Liver (tissue), 8 donors: ENCODE measurements at regions not wholly inside any gene's neighbourhood (a gene's known extent, or its start where the extent isn't known, plus 50 kb on each side); places are given as distances from the start of the nearest gene placed in this dataset.

Experiments
- DNase-seq: peaks from one replicate; pipeline ENCODE4 v3.0.0-alpha.2; 2017; ENCODE audit warnings: low spot score
- H3K27ac ChIP-seq, 2 donors: one replicate each; pipeline ENCODE4 v1.7.0; 2013; ENCODE audit warnings: inconsistent platforms in 2 of 2, low read length in 2 of 2, control low read depth in 1 of 2, low read depth in 1 of 2, mild to moderate bottlenecking in 1 of 2
- H3K27me3 ChIP-seq, 4 donors: one replicate each; pipeline versions ENCODE4 v1.6.1 to v1.7.0; 2013; ENCODE audit warnings: low read length in 3 of 4, inconsistent platforms in 1 of 4, mild to moderate bottlenecking in 1 of 4, moderate library complexity in 1 of 4; ENCODE audit not compliant: control insufficient read depth in 4 of 4, insufficient read depth in 4 of 4
- H3K36me3 ChIP-seq, 4 donors: one replicate each; pipeline versions ENCODE4 v1.6.1 to v1.7.0; 2013; ENCODE audit warnings: low read length in 3 of 4, mild to moderate bottlenecking in 3 of 4, low read depth in 1 of 4, moderate library complexity in 1 of 4; ENCODE audit not compliant: control insufficient read depth in 4 of 4, insufficient read depth in 3 of 4
- H3K4me1 ChIP-seq, 4 donors: one replicate each; pipeline versions ENCODE4 v1.6.1 to v1.7.0; 2013; ENCODE audit warnings: low read length in 3 of 4, mild to moderate bottlenecking in 3 of 4, moderate library complexity in 1 of 4; ENCODE audit not compliant: control insufficient read depth in 4 of 4, insufficient read depth in 4 of 4
- H3K4me3 ChIP-seq, 3 donors: one replicate each; pipeline versions ENCODE4 v1.6.1 to v1.7.0; 2013; ENCODE audit warnings: low read length in 3 of 3, control low read depth in 1 of 3, low read depth in 1 of 3, mild to moderate bottlenecking in 1 of 3
- H3K9ac ChIP-seq, 2 donors: one replicate each; pipeline ENCODE4 v1.7.0; 2013; ENCODE audit warnings: low read length in 2 of 2, mild to moderate bottlenecking in 2 of 2, moderate library complexity in 2 of 2, control low read depth in 1 of 2, low read depth in 1 of 2
- H3K9me3 ChIP-seq, 4 donors: one replicate each; pipeline versions ENCODE4 v1.6.1 to v1.7.0; 2013; ENCODE audit warnings: low read length in 3 of 4; ENCODE audit not compliant: control insufficient read depth in 4 of 4
- EGR1 ChIP-seq, 2 donors: IDR thresholded peaks; 2 replicates each; pipeline ENCODE4 v1.6.1; 2016 to 2018; ENCODE audit warnings: antibody characterized with exemption in 2 of 2, low read depth in 2 of 2
- FOXA1 ChIP-seq: IDR thresholded peaks from 2 replicates; pipeline ENCODE4 v1.6.1; 2016; ENCODE audit warnings: antibody characterized with exemption
- FOXA2 ChIP-seq: IDR thresholded peaks from 2 replicates; pipeline ENCODE4 v1.6.1; 2016; ENCODE audit warnings: antibody characterized with exemption
- GABPA ChIP-seq, 2 donors: IDR thresholded peaks in 1 of 2; conservative IDR thresholded peaks in 1 of 2; 2 replicates each; pipeline ENCODE4 v1.6.1; 2016; ENCODE audit warnings: antibody characterized with exemption in 2 of 2, mild to moderate bottlenecking in 1 of 2, moderate library complexity in 1 of 2
- HNF4A ChIP-seq, 2 donors: conservative IDR thresholded peaks; 2 replicates each; pipeline ENCODE4 v1.6.1; 2016; ENCODE audit warnings: antibody characterized with exemption in 2 of 2, mild to moderate bottlenecking in 2 of 2
- HNF4G ChIP-seq: IDR thresholded peaks from 2 replicates; pipeline ENCODE4 v1.6.1; 2016; ENCODE audit warnings: antibody characterized with exemption
- JUND ChIP-seq, 2 donors: IDR thresholded peaks; 2 replicates each; pipeline ENCODE4 v1.6.1; 2016; ENCODE audit warnings: antibody characterized with exemption in 2 of 2
- NR2F2 ChIP-seq: IDR thresholded peaks from 2 replicates; pipeline ENCODE4 v1.6.1; 2016; ENCODE audit warnings: antibody characterized with exemption
- RAD21 ChIP-seq, 2 donors: IDR thresholded peaks; 2 replicates each; pipeline ENCODE4 v1.6.1; 2016; ENCODE audit warnings: antibody characterized with exemption in 2 of 2, mild to moderate bottlenecking in 2 of 2
- RXRA ChIP-seq, 2 donors: IDR thresholded peaks; 2 replicates each; pipeline ENCODE4 v1.6.1; 2017 to 2018; ENCODE audit warnings: antibody characterized with exemption in 2 of 2, mild to moderate bottlenecking in 1 of 2
- SP1 ChIP-seq: IDR thresholded peaks from 2 replicates; pipeline ENCODE4 v1.6.1; 2018; ENCODE audit warnings: antibody characterized with exemption, mild to moderate bottlenecking
- TAF1 ChIP-seq: conservative IDR thresholded peaks from 2 replicates; pipeline ENCODE4 v1.6.1; 2016; ENCODE audit warnings: antibody characterized with exemption, mild to moderate bottlenecking
- YY1 ChIP-seq: IDR thresholded peaks from 2 replicates; pipeline ENCODE4 v1.6.1; 2016; ENCODE audit warnings: antibody characterized with exemption, mild to moderate bottlenecking
- WGBS: extraction: QIAGEN DNeasy Blood & Tissue Kit; methylation state at CpG from one replicate; pipeline ENCODE4 v1.1.7; 2013; 5-methylcytosine and 5-hydroxymethylcytosine counted together
- TF ChIP-seq, protein P1 (sequence below): IDR thresholded peaks from 2 replicates; pipeline ENCODE4 v1.6.1; 2016; ENCODE audit warnings: antibody characterized with exemption
- TF ChIP-seq, protein P2 (sequence below): fragments of 150-350 bp; IDR thresholded peaks from 2 replicates; pipeline ENCODE4 v1.5.1; 2017; ENCODE audit warnings: improper control_type of control experiment, low read depth, low read length; ENCODE audit not compliant: missing input control
- TF ChIP-seq, protein P3 (sequence below): IDR thresholded peaks from 2 replicates; pipeline ENCODE4 v1.6.1; 2016; ENCODE audit warnings: antibody characterized with exemption
- TF ChIP-seq, protein P4 (sequence below): IDR thresholded peaks from 2 replicates; pipeline ENCODE4 v1.6.1; 2016; ENCODE audit warnings: antibody characterized with exemption
- TF ChIP-seq, protein P5 (sequence below): IDR thresholded peaks from 2 replicates; pipeline ENCODE4 v1.6.1; 2016; ENCODE audit warnings: antibody characterized with exemption, mild to moderate bottlenecking
- donor health status: healthy.
- donor health status: healthy.
- donor health status: healthy.
- donor health status: healthy.
- donor health status: healthy.

DNA sequence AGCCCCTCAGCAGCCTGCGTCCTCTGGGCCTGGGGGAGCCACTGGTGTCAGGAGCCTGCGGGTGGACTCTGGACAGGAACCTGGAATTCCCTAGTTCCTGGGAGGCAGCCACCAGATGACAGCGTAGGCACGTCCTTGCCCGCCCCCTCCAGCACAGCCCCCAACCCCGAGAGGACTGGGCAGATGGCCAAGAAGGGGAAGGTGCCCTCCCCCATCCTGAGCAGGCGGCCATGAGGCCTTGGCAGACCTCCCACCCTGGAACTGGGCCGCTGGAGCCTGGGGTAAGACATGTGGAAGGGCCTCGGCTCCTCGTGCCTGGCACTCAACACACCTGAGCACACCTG is 60.4 kb upstream of the FBRSL1 start:
- no peak for DNase-seq
- TF ChIP-seq RXRA (IDR thresholded peaks at IDR 0.05) (no peak), RAD21 (IDR thresholded peaks at IDR 0.05) (peak in 1 of 2 donors; percentile 73), TAF1 (no peak), HNF4A (conservative IDR thresholded peaks at IDR 0.05) (peak in 1 of 2 donors; percentile 29)
- TF ChIP-seq, protein P1, sequence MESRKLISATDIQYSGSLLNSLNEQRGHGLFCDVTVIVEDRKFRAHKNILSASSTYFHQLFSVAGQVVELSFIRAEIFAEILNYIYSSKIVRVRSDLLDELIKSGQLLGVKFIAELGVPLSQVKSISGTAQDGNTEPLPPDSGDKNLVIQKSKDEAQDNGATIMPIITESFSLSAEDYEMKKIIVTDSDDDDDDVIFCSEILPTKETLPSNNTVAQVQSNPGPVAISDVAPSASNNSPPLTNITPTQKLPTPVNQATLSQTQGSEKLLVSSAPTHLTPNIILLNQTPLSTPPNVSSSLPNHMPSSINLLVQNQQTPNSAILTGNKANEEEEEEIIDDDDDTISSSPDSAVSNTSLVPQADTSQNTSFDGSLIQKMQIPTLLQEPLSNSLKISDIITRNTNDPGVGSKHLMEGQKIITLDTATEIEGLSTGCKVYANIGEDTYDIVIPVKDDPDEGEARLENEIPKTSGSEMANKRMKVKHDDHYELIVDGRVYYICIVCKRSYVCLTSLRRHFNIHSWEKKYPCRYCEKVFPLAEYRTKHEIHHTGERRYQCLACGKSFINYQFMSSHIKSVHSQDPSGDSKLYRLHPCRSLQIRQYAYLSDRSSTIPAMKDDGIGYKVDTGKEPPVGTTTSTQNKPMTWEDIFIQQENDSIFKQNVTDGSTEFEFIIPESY, result no peak
- H3K4me3 ChIP-seq, result no peak overlapping the region
- H3K27me3 ChIP-seq, result peaks cover 0 to 2% (median 0%) of the 10 kb centered on the region in 4 donors
- 20% methylated on average over 10 of the region's 10 CpGs for whole genome bisulfite sequencing
- H3K9me3 ChIP-seq, result no peaks in the 10 kb centered on the region
- no peaks in the 10 kb centered on the region for H3K36me3 ChIP-seq
- peaks cover 3 to 19% (median 10%) of the 10 kb centered on the region in 4 donors for H3K4me1 ChIP-seq
- H3K27ac ChIP-seq, result no peak overlapping the region
- no peak overlapping the region for H3K9ac ChIP-seq

DNA sequence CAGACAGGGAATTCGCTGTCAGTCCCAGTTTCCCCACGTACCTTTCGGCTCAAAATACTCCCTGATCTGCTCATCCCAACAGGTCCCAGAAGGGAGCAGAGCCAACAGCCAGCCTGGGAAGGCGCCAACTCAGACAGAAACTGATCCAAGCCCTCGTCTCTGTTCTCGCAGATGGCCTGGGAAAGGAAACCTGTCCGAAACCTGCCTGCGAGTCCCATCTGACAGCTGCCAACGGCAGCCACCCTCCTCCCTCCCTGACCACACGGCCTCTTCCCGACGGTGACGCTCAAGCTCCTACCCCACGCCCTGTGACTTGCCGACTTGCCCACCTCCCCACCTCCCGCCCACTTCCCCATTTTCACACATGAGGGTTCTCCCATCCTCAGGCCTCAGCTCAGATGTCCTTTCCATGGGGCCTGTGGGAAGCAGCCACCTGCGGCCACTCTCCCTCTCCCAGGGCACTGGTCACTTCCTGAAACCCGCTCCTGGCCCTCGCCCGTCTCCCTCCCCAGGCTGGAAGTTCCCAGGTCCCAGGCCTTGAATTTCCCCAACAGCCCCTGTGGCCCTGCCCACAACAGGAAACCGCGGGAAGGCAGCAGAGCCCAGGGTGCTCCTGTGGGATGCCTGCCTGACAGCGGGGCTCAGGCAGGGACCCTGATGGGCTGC is 60.9 kb upstream of the FBRSL1 start:
- no peak for TF ChIP-seq FOXA2
- TF ChIP-seq, protein P2, sequence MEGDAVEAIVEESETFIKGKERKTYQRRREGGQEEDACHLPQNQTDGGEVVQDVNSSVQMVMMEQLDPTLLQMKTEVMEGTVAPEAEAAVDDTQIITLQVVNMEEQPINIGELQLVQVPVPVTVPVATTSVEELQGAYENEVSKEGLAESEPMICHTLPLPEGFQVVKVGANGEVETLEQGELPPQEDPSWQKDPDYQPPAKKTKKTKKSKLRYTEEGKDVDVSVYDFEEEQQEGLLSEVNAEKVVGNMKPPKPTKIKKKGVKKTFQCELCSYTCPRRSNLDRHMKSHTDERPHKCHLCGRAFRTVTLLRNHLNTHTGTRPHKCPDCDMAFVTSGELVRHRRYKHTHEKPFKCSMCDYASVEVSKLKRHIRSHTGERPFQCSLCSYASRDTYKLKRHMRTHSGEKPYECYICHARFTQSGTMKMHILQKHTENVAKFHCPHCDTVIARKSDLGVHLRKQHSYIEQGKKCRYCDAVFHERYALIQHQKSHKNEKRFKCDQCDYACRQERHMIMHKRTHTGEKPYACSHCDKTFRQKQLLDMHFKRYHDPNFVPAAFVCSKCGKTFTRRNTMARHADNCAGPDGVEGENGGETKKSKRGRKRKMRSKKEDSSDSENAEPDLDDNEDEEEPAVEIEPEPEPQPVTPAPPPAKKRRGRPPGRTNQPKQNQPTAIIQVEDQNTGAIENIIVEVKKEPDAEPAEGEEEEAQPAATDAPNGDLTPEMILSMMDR, result no peak
- no peak for TF ChIP-seq NR2F2
- TF ChIP-seq HNF4G, result no peak
- TF ChIP-seq, protein P3, sequence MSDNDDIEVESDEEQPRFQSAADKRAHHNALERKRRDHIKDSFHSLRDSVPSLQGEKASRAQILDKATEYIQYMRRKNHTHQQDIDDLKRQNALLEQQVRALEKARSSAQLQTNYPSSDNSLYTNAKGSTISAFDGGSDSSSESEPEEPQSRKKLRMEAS, result no peak
- no peak for TF ChIP-seq YY1
- TF ChIP-seq JUND (IDR thresholded peaks at IDR 0.05), result no peak
- TF ChIP-seq, protein P4, sequence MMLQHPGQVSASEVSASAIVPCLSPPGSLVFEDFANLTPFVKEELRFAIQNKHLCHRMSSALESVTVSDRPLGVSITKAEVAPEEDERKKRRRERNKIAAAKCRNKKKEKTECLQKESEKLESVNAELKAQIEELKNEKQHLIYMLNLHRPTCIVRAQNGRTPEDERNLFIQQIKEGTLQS, result no peak
- no peak for TF ChIP-seq RAD21 (IDR thresholded peaks at IDR 0.05)
- TF ChIP-seq HNF4A (conservative IDR thresholded peaks at IDR 0.05), result no peak
- TF ChIP-seq SP1, result no peak
- TF ChIP-seq RXRA (IDR thresholded peaks at IDR 0.05), result no peak
- TF ChIP-seq, protein P1, result no peak
- TF ChIP-seq, protein P5, sequence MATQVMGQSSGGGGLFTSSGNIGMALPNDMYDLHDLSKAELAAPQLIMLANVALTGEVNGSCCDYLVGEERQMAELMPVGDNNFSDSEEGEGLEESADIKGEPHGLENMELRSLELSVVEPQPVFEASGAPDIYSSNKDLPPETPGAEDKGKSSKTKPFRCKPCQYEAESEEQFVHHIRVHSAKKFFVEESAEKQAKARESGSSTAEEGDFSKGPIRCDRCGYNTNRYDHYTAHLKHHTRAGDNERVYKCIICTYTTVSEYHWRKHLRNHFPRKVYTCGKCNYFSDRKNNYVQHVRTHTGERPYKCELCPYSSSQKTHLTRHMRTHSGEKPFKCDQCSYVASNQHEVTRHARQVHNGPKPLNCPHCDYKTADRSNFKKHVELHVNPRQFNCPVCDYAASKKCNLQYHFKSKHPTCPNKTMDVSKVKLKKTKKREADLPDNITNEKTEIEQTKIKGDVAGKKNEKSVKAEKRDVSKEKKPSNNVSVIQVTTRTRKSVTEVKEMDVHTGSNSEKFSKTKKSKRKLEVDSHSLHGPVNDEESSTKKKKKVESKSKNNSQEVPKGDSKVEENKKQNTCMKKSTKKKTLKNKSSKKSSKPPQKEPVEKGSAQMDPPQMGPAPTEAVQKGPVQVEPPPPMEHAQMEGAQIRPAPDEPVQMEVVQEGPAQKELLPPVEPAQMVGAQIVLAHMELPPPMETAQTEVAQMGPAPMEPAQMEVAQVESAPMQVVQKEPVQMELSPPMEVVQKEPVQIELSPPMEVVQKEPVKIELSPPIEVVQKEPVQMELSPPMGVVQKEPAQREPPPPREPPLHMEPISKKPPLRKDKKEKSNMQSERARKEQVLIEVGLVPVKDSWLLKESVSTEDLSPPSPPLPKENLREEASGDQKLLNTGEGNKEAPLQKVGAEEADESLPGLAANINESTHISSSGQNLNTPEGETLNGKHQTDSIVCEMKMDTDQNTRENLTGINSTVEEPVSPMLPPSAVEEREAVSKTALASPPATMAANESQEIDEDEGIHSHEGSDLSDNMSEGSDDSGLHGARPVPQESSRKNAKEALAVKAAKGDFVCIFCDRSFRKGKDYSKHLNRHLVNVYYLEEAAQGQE, result no peak
- TF ChIP-seq GABPA (IDR thresholded peaks at IDR 0.05 in 1 of 2, conservative IDR thresholded peaks at IDR 0.05 in 1 of 2), result no peak
- no peak for TF ChIP-seq FOXA1
- TF ChIP-seq EGR1 (IDR thresholded peaks at IDR 0.05; ENCODE audit: low read depth in 2 of 2), result no peak
- TF ChIP-seq TAF1, result no peak
- Histone ChIP-seq H3K4me1 (peaks cover 3 to 19% (median 10%) of the 10 kb centered on the region in 4 donors), H3K27ac (no peak overlapping the region), H3K9me3 (no peaks in the 10 kb centered on the region), H3K27me3 (no peaks in the 10 kb centered on the region), H3K36me3 (no peaks in the 10 kb centered on the region), H3K4me3 (no peak overlapping the region), H3K9ac (no peak overlapping the region)
- no peak for DNase-seq
- 19% methylated on average over 23 of the region's 23 CpGs for WGBS
